B cell (primary cell): ENCODE measurements at regions not wholly inside any gene's neighbourhood (a gene's known extent, or its start where the extent isn't known, plus 50 kb on each side); places are given as distances from the start of the nearest gene placed in this dataset.

ENCODE experiments used
- EZH2 ChIP-seq: IDR thresholded peaks from 2 replicates; pipeline ENCODE4 v1.6.1; 2012; ENCODE audit warnings: borderline replicate concordance, low read depth, mild to moderate bottlenecking, moderate library complexity, low read length; ENCODE audit not compliant: insufficient read depth, poor library complexity, severe bottlenecking
- TF ChIP-seq, protein P1 (sequence below): fragments of 200-600 bp; IDR thresholded peaks from one replicate; pipeline ENCODE4 v1.8.0; 2022; ENCODE audit warnings: antibody characterized with exemption, mild to moderate bottlenecking

- TF ChIP-seq, protein P1, sequence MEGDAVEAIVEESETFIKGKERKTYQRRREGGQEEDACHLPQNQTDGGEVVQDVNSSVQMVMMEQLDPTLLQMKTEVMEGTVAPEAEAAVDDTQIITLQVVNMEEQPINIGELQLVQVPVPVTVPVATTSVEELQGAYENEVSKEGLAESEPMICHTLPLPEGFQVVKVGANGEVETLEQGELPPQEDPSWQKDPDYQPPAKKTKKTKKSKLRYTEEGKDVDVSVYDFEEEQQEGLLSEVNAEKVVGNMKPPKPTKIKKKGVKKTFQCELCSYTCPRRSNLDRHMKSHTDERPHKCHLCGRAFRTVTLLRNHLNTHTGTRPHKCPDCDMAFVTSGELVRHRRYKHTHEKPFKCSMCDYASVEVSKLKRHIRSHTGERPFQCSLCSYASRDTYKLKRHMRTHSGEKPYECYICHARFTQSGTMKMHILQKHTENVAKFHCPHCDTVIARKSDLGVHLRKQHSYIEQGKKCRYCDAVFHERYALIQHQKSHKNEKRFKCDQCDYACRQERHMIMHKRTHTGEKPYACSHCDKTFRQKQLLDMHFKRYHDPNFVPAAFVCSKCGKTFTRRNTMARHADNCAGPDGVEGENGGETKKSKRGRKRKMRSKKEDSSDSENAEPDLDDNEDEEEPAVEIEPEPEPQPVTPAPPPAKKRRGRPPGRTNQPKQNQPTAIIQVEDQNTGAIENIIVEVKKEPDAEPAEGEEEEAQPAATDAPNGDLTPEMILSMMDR: no peak
- no peak for TF ChIP-seq EZH2
Measured at GRCh38 chr3:25960776-25961175, 170.9 kb downstream of the OXSM start.
